ENCODE measurements at regions not wholly inside any gene's neighbourhood (a gene's known extent, or its start where the extent isn't known, plus 50 kb on each side); places are given as distances from the start of the nearest gene placed in this dataset.

GRCh38 chr13:29903996-29904395 is 53.6 kb upstream of the UBL3 start:
- TF ChIP-seq, protein P1, sequence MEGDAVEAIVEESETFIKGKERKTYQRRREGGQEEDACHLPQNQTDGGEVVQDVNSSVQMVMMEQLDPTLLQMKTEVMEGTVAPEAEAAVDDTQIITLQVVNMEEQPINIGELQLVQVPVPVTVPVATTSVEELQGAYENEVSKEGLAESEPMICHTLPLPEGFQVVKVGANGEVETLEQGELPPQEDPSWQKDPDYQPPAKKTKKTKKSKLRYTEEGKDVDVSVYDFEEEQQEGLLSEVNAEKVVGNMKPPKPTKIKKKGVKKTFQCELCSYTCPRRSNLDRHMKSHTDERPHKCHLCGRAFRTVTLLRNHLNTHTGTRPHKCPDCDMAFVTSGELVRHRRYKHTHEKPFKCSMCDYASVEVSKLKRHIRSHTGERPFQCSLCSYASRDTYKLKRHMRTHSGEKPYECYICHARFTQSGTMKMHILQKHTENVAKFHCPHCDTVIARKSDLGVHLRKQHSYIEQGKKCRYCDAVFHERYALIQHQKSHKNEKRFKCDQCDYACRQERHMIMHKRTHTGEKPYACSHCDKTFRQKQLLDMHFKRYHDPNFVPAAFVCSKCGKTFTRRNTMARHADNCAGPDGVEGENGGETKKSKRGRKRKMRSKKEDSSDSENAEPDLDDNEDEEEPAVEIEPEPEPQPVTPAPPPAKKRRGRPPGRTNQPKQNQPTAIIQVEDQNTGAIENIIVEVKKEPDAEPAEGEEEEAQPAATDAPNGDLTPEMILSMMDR (IDR thresholded peaks at IDR 0.05): no peak
- TF ChIP-seq EP300 (IDR thresholded peaks at IDR 0.05) (no peak), POLR2A (IDR thresholded peaks at IDR 0.05) (no peak), POLR2AphosphoS5 (IDR thresholded peaks at IDR 0.05) (no peak)

Data from upper lobe of left lung (tissue), 4 donors.